Transverse colon (tissue), 4 donors: ENCODE measurements at regions not wholly inside any gene's neighbourhood (a gene's known extent, or its start where the extent isn't known, plus 50 kb on each side); places are given as distances from the start of the nearest gene placed in this dataset.
"Not testable (repeated sequence)": the region's sequence is repeated elsewhere in the genome, so short reads cannot be mapped to it uniquely, and the experiment has no call there.

Experiments
- DNase-seq: peaks from one replicate; pipeline ENCODE4 v3.0.0-alpha.2; 2019
- H3K27ac ChIP-seq, 4 donors: fragments of 200-600 bp; sonication (generic); 2 replicates each; pipeline ENCODE4 v1.5.1; 2016 to 2018; ENCODE audit warnings: inconsistent platforms in 4 of 4
- H3K27me3 ChIP-seq: fragments of 200-600 bp; sonication (generic); 2 replicates; pipeline ENCODE4 v1.5.1; 2017; ENCODE audit warnings: inconsistent platforms
- H3K36me3 ChIP-seq, 4 donors: fragments of 200-600 bp; sonication (generic); 2 replicates each; pipeline ENCODE4 v1.5.1; 2017 to 2019; ENCODE audit warnings: inconsistent platforms in 4 of 4
- H3K4me1 ChIP-seq, 4 donors: fragments of 200-600 bp; sonication (generic); 2 replicates each; pipeline ENCODE4 v1.5.1; 2017 to 2020; ENCODE audit warnings: inconsistent platforms in 4 of 4
- H3K4me3 ChIP-seq, 4 donors: fragments of 200-600 bp; sonication (generic); 1 replicate in 1 of 4; 2 replicates in 3 of 4; pipeline versions ENCODE4 v1.5.1 to v1.6.1; 2017 to 2019; ENCODE audit warnings: inconsistent platforms in 4 of 4
- H3K9me3 ChIP-seq, 2 donors: fragments of 200-600 bp; sonication (generic); 2 replicates each; pipeline ENCODE4 v1.5.1; 2017 to 2019; ENCODE audit warnings: inconsistent platforms in 2 of 2
- EP300 ChIP-seq: sonication (generic); formaldehyde crosslinking; IDR thresholded peaks from one replicate; pipeline ENCODE4 v1.6.1; 2017; ENCODE audit warnings: antibody characterized with exemption, low read depth
- POLR2A ChIP-seq: fragments of 450-650 bp; IDR thresholded peaks from one replicate; pipeline ENCODE4 v1.6.1; 2016; ENCODE audit warnings: antibody characterized with exemption, mild to moderate bottlenecking, moderate library complexity
- POLR2AphosphoS5 ChIP-seq, 3 donors: sonication (generic); formaldehyde crosslinking; IDR thresholded peaks; one replicate each; pipeline ENCODE4 v1.6.1; 2016; ENCODE audit warnings: antibody characterized with exemption in 3 of 3
- WGBS, 2 donors: methylation state at CpG; one replicate each; pipeline ENCODE4 v1.1.5; 2018; ENCODE audit warnings: low coverage in 1 of 2; 5-methylcytosine and 5-hydroxymethylcytosine counted together
- in situ Hi-C, 4 donors: fragments of 200-750 bp; cut with MboI; loops; one replicate each; pipeline versions ENCODE4 v1.15.0 to v1.15.1; 2017; ENCODE audit warnings: low sequenced_read_pairs in 3 of 4, low pct_ligation_motif_present in 1 of 4, low pct_unique_long_range_greater_than_20kb in 1 of 4
- intact Hi-C: fragments of 100-400 bp; cut with DNase I; formaldehyde crosslinking; loops from one replicate; pipeline ENCODE4 v1.15.1; 2023; ENCODE audit warnings: low total_unique reads
- TF ChIP-seq, protein P1 (sequence below), 5 experiments: fragments of 200-600 bp in 3 of 5; fragments of 450-650 bp in 2 of 5; sonication (generic) in 3 of 5; IDR thresholded peaks; 1 replicate in 2 of 5; 2 replicates in 3 of 5; pipeline ENCODE4 v1.5.1; 2016 to 2017; ENCODE audit warnings: antibody characterized with exemption in 5 of 5, inconsistent platforms in 3 of 5, mild to moderate bottlenecking in 2 of 5, moderate library complexity in 1 of 5

DNA sequence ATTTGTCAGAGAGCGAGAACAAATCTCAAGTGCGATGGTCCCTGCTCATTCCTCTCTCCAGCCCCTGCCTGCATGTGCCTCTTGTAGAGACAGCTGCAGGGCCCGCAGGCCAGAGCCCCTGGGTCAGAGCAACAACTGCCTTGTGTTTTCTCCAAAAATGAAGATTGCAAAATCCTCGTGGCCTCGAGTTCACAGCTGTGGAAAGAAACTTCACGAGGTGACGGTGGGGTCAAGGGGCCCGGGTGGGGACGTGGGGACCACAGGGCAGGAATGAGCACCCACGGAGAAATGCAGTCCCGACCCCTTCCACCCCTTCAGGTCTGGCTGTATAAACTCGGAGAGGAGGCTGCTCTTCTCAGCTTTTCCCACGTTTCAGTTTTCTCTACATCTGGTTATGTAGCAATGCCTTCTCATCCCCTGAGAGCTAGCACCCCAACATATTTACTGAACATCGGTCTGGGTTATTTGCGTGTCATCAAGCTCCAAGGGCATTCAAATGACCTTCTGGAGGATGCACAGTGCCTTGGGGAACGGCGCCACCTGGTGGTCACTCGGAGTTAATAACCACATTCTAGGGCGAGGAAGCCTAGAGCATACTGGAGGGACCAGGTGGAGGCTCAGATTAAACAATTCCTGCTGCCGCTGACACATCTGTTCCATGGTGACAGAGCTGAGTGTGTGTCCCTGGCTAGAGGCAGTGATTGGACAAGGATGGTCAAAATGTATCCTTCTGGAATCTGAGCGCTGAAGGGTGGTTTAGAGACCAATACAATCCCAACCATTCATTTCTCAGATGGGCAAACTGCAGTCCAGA lies 91.4 kb upstream of the CYRIA start:
- 10 to 36% methylated on average over 2 to 21 of the region's 21 CpGs for WGBS, 2 donors
- intact Hi-C loops = loop anchor here (2.0 to 5.0 kb wide), 2 partner anchors 120 to 144 kb away; no protein-coding TSS in a partner anchor
- no peak for TF ChIP-seq POLR2A
- TF ChIP-seq, protein P1, sequence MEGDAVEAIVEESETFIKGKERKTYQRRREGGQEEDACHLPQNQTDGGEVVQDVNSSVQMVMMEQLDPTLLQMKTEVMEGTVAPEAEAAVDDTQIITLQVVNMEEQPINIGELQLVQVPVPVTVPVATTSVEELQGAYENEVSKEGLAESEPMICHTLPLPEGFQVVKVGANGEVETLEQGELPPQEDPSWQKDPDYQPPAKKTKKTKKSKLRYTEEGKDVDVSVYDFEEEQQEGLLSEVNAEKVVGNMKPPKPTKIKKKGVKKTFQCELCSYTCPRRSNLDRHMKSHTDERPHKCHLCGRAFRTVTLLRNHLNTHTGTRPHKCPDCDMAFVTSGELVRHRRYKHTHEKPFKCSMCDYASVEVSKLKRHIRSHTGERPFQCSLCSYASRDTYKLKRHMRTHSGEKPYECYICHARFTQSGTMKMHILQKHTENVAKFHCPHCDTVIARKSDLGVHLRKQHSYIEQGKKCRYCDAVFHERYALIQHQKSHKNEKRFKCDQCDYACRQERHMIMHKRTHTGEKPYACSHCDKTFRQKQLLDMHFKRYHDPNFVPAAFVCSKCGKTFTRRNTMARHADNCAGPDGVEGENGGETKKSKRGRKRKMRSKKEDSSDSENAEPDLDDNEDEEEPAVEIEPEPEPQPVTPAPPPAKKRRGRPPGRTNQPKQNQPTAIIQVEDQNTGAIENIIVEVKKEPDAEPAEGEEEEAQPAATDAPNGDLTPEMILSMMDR (IDR thresholded peaks at IDR 0.05) = peak; percentile 86 to 90 (median 87)
- TF ChIP-seq POLR2AphosphoS5 (IDR thresholded peaks at IDR 0.05) = no peak
- no peak for TF ChIP-seq EP300
- Histone ChIP-seq H3K36me3 (no peaks in the 10 kb centered on the region), H3K9me3 (no peaks in the 10 kb centered on the region), H3K4me1 (no peaks in the 10 kb centered on the region), H3K27ac (no peak overlapping the region), H3K27me3 (no peaks in the 10 kb centered on the region), H3K4me3 (no peak overlapping the region)
- in situ Hi-C loops = loop anchor here in 3 of 4 donors (10.0 to 25.0 kb wide), 6 partner anchors 132 to 1120 kb away; partner anchors contain the start of gene MYCN (in 1 of the 3)
- DNase-seq = peak; percentile 82

DNA sequence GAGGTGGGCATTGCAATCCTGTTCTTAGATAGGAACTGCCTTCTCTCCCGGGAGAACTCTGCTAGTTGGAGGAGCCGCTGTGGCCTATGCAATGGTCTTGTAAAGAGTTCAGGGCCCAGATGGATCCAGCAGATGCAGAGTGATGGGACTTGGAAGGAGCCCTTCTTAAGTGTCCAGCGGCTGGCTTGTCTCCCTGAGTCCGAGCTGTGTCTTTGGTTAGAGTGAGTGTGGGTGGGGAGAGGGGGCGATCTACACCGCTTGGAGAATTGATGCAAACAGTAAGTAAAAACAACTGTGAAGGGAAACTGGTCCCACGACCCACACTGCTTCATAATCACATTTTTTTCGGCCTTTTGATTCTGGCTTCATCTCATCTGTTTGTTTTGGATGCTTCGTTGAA lies 89.8 kb upstream of the CYRIA start:
- in situ Hi-C loops = loop anchor here in 3 of 4 donors (10.0 to 25.0 kb wide), 6 partner anchors 131 to 1118 kb away; partner anchors contain the start of gene MYCN (in 1 of the 3)
- DNase-seq = no peak
- no peaks in the 10 kb centered on the region for H3K36me3 ChIP-seq

DNA sequence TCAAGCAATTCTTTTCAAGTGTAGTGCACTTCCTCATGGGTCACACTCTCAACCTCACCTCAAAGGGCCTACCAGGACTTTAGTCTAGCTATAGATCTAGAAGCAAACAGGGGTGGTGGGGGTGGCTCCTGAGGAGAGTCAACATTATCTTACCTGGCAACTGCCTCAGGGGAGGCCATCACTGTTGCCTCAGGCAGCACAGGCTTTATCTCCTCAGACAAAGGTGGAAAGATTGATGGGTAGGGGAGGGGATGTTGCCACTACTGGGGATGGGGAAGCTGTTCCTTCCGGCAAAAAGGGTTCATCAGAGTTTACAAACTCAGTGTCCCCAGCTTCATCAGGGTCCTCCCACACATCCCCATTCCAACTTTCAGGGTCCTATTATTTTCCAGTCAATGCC lies 87.4 kb upstream of the CYRIA start:
- WGBS, 2 donors = 73% methylated on average over 1 of the region's 1 CpG; no CpG with 5 or more reads in 1 of the 2 donors
- H3K9me3 ChIP-seq, H3K4me1 ChIP-seq, H3K27ac ChIP-seq, H3K4me3 ChIP-seq, H3K27me3 ChIP-seq, DNase-seq, H3K36me3 ChIP-seq, intact Hi-C loops: not testable (repeated sequence)
- in situ Hi-C loops = loop anchor here in 3 of 4 donors (5.0 to 25.0 kb wide), 7 partner anchors 128 to 1116 kb away; partner anchors contain the start of gene MYCN (in 1 of the 3)

More for the DNA sequence above, 89.8 kb upstream of the CYRIA start:
- no peaks in the 10 kb centered on the region for H3K27me3 ChIP-seq
- WGBS, 2 donors = 79 to 83% methylated on average over 6 to 9 of the region's 9 CpGs
- TF ChIP-seq POLR2A (no peak), EP300 (no peak), POLR2AphosphoS5 (IDR thresholded peaks at IDR 0.05) (no peak)
- TF ChIP-seq, protein P1 (IDR thresholded peaks at IDR 0.05) = no peak
- intact Hi-C loops = loop anchor here (5.0 kb wide), 1 partner anchor 118 kb away; no protein-coding TSS in a partner anchor
- H3K4me3 ChIP-seq = no peak overlapping the region
- no peaks in the 10 kb centered on the region for H3K4me1 ChIP-seq
- no peak overlapping the region for H3K27ac ChIP-seq
- no peaks in the 10 kb centered on the region for H3K9me3 ChIP-seq

DNA sequence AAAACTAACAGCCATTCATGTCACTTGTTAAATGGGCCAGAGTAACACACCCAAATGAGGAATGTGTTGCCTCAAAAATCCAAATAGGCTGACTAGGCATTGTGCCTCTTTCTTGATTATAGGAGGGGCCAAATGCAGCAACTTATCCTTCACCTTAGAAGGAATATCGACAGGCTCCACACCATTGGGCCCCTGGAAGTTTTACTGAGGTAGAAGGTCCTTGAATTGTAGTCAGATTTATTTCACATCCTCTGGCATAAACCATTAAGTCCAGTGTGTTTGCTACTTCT lies 85.2 kb upstream of the CYRIA start:
- in situ Hi-C loops = loop anchor here in 3 of 4 donors (5.0 to 25.0 kb wide), 7 partner anchors 126 to 1114 kb away; partner anchors contain the start of gene MYCN (in 1 of the 3)
- H3K4me3 ChIP-seq, H3K27ac ChIP-seq, H3K27me3 ChIP-seq, H3K4me1 ChIP-seq, intact Hi-C loops, DNase-seq, H3K36me3 ChIP-seq, H3K9me3 ChIP-seq: not testable (repeated sequence)
- 92 to 100% methylated on average over 1 of the region's 1 CpG for WGBS, 2 donors

DNA sequence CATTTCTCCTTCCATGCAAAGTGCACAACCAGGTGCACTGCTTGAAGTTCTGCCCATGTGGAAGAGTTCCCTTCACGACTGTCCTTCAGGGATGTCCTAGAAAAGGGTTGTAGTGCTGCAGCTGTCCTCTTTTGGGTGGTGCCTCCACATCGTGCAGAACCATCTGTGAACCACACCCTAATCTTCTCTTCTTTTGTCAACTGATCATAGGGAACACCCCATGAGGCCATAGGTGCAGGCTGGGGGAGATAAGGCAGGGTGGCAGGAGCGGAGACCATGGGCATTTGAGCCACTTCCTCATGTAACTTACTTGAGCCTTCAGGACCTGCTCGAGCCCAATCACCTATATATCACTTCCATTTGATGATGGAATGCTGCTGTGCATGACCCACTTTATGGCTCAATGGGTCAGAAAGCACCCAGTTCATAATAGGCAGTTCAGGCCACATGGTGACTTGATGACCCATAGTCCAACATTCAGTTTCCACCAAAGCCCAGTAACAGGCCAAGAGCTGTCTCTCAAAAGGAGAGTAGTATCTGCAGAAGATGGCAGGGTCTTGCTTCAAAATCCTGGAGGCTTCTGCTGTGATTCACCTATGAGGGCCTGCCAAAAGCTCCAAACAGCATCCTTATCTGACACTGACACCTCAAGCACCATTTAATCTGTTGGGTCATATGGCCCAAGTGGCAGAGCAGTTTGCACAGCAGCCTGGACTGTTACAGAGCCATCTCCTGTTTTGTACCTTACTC lies 84.7 kb upstream of the CYRIA start:
- no peak overlapping the region for H3K27ac ChIP-seq
- in situ Hi-C loops = loop anchor here in 3 of 4 donors (5.0 to 25.0 kb wide), 7 partner anchors 126 to 1113 kb away; partner anchors contain the start of gene MYCN (in 1 of the 3)
- WGBS, 2 donors = 60 to 73% methylated on average over 1 to 4 of the region's 4 CpGs
- no peaks in the 10 kb centered on the region for H3K27me3 ChIP-seq
- no peak for DNase-seq
- intact Hi-C loops = no loop called here
- H3K9me3 ChIP-seq = no peaks in the 10 kb centered on the region
- no peak overlapping the region for H3K4me3 ChIP-seq
- no peaks in the 10 kb centered on the region for H3K4me1 ChIP-seq
- H3K36me3 ChIP-seq = no peaks in the 10 kb centered on the region
- TF ChIP-seq, protein P1 (IDR thresholded peaks at IDR 0.05) = no peak
- TF ChIP-seq POLR2AphosphoS5 (IDR thresholded peaks at IDR 0.05) = no peak

DNA sequence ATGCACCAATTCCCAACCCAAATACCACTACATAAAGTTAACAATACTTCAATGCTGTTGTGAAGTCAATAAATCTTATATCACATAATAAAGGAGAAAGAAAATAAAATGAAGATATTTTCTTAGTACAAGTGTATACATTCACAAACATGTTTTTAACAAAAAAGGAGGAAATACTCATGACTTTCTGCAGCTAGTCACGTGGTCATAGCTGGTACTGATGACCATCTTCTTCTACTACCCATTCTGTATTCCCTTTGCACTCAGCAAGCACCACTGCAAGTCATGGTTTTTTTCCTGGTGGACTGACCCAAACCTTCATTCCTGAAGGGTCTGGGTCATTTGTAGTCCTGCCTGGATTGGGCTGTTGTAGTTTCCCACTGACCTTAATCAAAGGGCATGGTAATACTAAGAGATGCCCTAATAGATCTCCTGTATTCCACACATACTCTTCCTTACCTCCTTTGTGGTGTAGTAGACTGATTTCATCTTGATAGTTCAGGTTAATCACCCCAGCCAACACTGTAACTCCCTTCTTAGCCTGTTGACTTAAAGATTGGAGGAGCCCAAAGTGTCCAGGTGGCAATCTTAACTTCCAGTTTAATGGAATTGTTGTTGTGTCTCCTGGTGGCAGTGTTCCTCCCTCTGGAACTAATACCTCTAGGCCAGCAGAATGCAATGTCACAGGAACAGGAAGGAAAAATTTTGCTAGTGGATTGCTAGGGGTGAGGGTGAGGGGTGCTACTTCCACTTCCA lies 83.1 kb upstream of the CYRIA start:
- H3K9me3 ChIP-seq, DNase-seq, H3K4me1 ChIP-seq, H3K27me3 ChIP-seq, H3K36me3 ChIP-seq, in situ Hi-C loops, H3K4me3 ChIP-seq, H3K27ac ChIP-seq: not testable (repeated sequence)
- 57 to 61% methylated on average over 1 of the region's 1 CpG for WGBS, 2 donors
- intact Hi-C loops = loop anchor here (5.0 kb wide), 1 partner anchor 121 kb away; no protein-coding TSS in a partner anchor
